ENCODE measurements at regions not wholly inside any gene's neighbourhood (a gene's known extent, or its start where the extent isn't known, plus 50 kb on each side); places are given as distances from the start of the nearest gene placed in this dataset.

- TF ChIP-seq CTCF (conservative IDR thresholded peaks at IDR 0.05) = no peak
- H3K27ac ChIP-seq = no peak overlapping the region
Measured at GRCh38 chr13:26502826-26503225, 54.7 kb upstream of the WASF3 start.

- peak; percentile 57 for TF ChIP-seq CTCF (conservative IDR thresholded peaks at IDR 0.05)
- no peak overlapping the region for H3K27ac ChIP-seq
Measured at GRCh38 chr13:26503826-26504594, 53.5 kb upstream of the WASF3 start.

Measured in VCaP (cell line).